GM21360 (cell line): ENCODE measurements at regions not wholly inside any gene's neighbourhood (a gene's known extent, or its start where the extent isn't known, plus 50 kb on each side); places are given as distances from the start of the nearest gene placed in this dataset.
"Not testable (repeated sequence)": the region's sequence is repeated elsewhere in the genome, so short reads cannot be mapped to it uniquely, and the experiment has no call there.

Experiments
- ATAC-seq: cut with Tn5 transposase; IDR thresholded peaks from one replicate; pipeline ENCODE4 v1.9.1; 2021; ENCODE audit warnings: mild to moderate bottlenecking, moderate library complexity; ENCODE audit not compliant: unreplicated experiment

GRCh38 chr6:15183979-15184378 is 61.9 kb upstream of the JARID2 start:
- ATAC-seq: no peak

- ATAC-seq: no peak
Measured at GRCh38 chr6:15184441-15184861, 61.4 kb upstream of the JARID2 start.

GRCh38 chr6:15185111-15185510 is 60.8 kb upstream of the JARID2 start:
- not testable (repeated sequence) for ATAC-seq

GRCh38 chr6:15193451-15193850 is 52.4 kb upstream of the JARID2 start:
- not testable (repeated sequence) for ATAC-seq

DNA sequence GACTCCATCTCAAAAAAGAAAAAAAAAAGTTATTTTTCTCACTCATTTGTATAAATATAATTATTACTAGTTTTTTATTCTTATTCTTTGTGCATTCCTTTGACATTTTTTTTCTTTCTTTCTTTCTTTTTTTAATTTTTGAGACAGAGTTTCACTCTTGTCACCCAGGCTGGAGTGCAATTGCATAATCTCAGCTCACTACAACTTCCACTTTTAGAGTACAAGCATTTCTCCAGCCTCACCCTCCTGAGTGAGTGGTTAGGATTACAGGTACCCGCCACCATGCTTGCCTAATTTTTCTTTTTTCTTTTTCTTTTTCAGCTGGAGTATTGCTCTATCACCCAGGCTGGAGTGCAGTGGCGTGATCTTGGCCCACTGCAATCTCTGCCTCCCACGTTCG is 51.4 kb upstream of the JARID2 start:
- ATAC-seq: no peak
